ENCODE measurements at regions not wholly inside any gene's neighbourhood (a gene's known extent, or its start where the extent isn't known, plus 50 kb on each side); places are given as distances from the start of the nearest gene placed in this dataset.

DNA sequence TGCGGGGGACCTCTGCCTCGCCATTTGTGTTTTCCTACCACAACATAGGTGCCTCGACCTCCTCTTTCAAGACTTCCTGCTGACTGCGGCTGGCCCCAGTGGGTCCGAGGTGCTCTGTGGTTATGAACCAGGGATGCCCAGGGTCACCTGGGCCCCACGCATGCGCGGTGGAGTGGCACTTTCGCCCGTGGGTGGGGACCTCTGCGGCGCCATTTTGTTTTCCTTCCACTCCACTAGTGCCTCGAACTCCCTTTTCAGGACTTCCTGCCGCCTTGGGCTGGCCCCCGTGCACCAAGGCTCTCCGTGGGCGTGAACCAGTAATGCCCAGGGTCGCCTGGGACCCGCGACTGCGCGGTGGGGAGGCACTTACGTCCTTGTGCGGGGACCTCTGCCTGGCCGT lies 351.6 kb downstream of the ALG10 start:
- Histone ChIP-seq H3K36me3 (ENCODE audit: control insufficient read depth, insufficient read depth, low read length) (no peaks in the 10 kb centered on the region), H3K4me3 (ENCODE audit: low read depth, low read length) (no peak overlapping the region), H3K27me3 (ENCODE audit: control insufficient read depth, insufficient read depth, low read length) (no peaks in the 10 kb centered on the region)
- TF ChIP-seq, protein P1, sequence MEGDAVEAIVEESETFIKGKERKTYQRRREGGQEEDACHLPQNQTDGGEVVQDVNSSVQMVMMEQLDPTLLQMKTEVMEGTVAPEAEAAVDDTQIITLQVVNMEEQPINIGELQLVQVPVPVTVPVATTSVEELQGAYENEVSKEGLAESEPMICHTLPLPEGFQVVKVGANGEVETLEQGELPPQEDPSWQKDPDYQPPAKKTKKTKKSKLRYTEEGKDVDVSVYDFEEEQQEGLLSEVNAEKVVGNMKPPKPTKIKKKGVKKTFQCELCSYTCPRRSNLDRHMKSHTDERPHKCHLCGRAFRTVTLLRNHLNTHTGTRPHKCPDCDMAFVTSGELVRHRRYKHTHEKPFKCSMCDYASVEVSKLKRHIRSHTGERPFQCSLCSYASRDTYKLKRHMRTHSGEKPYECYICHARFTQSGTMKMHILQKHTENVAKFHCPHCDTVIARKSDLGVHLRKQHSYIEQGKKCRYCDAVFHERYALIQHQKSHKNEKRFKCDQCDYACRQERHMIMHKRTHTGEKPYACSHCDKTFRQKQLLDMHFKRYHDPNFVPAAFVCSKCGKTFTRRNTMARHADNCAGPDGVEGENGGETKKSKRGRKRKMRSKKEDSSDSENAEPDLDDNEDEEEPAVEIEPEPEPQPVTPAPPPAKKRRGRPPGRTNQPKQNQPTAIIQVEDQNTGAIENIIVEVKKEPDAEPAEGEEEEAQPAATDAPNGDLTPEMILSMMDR (IDR thresholded peaks at IDR 0.05; ENCODE audit: insufficient read depth, low read length, severe bottlenecking): no peak
- DNase-seq (ENCODE audit: low read depth): no peak
- FAIRE-seq: no peak

DNA sequence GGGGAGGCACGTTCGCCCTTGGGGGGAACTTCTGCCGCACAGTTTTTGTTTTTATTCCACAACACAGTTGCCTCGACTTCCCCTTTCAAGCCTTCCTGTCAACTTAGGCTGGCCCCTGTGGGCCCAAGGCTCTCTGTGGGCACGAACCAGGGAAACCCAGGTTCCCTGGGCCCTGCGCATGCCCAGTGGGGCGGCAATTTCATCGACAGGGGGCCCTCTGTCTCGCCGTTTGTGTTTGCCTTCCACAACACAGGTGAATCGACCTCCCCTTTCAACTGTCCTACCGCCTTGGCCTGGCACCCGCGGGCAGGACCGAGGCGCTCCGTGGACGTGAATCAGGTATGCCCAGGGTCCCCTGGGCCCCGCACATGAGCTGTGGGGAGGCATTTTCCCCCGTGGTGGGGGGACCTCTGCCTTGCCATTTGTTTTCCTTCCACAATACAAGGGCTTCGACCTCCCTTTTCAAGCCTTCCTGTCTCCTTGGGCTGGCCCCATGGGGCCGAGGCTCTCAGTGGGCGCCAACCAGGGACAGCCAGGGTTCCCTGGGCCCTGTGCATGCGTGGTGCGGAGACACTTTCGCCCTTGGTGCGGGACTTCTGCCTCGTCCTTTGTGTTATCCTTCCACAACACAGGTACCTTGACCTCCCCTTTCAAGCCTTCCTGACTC lies 354.0 kb downstream of the ALG10 start:
- H3K36me3 ChIP-seq (ENCODE audit: control insufficient read depth, insufficient read depth, low read length): no peaks in the 10 kb centered on the region
- H3K4me3 ChIP-seq (ENCODE audit: low read depth, low read length): no peak overlapping the region
- FAIRE-seq (no peak), DNase-seq (ENCODE audit: low read depth) (no peak)
- no peaks in the 10 kb centered on the region for H3K27me3 ChIP-seq (ENCODE audit: control insufficient read depth, insufficient read depth, low read length)
- TF ChIP-seq, protein P1 (IDR thresholded peaks at IDR 0.05; ENCODE audit: insufficient read depth, low read length, severe bottlenecking): no peak

DNA sequence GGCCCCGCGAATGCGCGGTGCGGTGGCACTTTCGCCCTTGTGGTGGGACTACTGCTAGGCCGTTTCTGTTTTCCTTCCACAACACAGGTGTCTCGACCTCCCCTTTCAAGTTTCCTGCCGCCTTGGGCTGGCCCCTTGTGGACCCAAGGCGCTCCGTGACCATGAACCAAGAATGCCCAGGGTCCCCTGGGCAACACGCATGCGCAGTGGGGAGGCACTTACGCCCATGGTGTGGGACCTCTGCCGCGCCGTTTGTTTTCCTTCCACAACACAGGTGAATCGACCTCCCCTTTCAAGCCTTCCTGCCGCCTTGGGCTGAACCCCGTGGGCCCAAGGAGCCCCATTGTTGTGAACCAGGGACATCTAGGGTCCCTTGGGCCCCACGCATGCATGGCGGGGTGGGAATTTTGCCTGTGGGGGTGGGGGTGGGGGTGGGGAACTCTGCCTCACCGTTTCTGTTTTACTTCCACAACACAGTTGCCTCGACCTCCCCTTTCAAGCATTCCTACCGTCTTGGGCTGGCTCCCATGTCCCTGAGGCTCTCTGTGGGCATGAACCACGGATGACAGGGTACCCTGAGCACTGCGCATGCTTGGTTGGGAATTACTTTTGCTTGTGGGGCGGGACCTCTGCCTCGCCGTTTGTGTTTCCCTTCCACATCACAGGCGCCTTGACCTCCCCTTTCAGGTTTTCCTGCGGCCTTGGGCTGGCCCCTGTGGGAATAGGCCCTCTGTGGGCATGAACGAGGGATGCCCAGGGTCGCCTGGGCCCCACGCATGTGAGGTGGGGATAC lies 355.1 kb downstream of the ALG10 start:
- TF ChIP-seq, protein P1 (IDR thresholded peaks at IDR 0.05; ENCODE audit: insufficient read depth, low read length, severe bottlenecking): no peak
- Histone ChIP-seq H3K4me3 (ENCODE audit: low read depth, low read length) (no peak overlapping the region), H3K27me3 (ENCODE audit: control insufficient read depth, insufficient read depth, low read length) (no peaks in the 10 kb centered on the region), H3K36me3 (ENCODE audit: control insufficient read depth, insufficient read depth, low read length) (no peaks in the 10 kb centered on the region)
- FAIRE-seq (no peak), DNase-seq (ENCODE audit: low read depth) (no peak)

DNA sequence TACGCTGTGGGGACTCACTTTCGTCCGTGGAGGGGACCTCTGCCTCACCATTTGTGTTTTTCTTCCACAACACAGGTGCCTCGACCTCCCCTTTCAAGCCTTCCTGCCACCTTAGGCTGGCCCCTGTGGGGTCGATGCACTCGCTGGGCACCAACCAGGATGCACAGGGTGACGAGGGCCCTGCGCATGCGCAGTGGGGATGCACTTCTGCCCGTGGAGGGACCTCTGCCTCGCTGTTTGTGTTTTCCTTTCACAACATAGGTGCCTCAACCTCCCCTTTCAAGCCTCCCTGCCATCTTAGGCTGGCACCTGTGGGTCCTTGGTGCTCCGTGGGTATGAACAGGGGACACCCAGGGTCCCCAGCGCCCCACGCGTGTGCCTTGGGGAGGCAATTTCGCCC lies 356.8 kb downstream of the ALG10 start:
- H3K36me3 ChIP-seq (ENCODE audit: control insufficient read depth, insufficient read depth, low read length): no peaks in the 10 kb centered on the region
- TF ChIP-seq, protein P1 (IDR thresholded peaks at IDR 0.05; ENCODE audit: insufficient read depth, low read length, severe bottlenecking): no peak
- no peaks in the 10 kb centered on the region for H3K27me3 ChIP-seq (ENCODE audit: control insufficient read depth, insufficient read depth, low read length)
- H3K4me3 ChIP-seq (ENCODE audit: low read depth, low read length): no peak overlapping the region
- DNase-seq (ENCODE audit: low read depth) (no peak), FAIRE-seq (no peak)

DNA sequence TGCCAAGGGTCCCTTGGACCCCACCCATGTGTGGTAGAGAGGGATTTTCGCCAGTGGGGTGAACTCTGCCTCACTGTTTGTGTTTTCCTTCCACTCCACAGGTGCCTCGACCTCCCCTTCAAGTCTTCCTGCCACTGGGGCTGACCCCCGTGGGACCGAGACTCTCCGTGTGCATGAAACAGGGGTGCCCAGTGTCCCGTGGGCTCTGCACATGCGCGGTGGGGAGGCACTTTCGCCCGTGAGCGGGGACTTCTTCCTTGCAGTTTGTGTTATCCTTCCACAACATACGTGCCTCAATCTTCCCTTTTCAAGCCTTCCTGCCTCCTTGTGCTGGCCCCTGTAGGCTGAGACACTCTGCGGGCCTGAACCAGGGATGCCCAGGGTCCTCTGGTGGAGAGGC lies 362.4 kb downstream of the ALG10 start:
- DNase-seq (ENCODE audit: low read depth) (no peak), FAIRE-seq (no peak)
- Histone ChIP-seq H3K4me3 (ENCODE audit: low read depth, low read length) (no peak overlapping the region), H3K27me3 (ENCODE audit: control insufficient read depth, insufficient read depth, low read length) (no peaks in the 10 kb centered on the region), H3K36me3 (ENCODE audit: control insufficient read depth, insufficient read depth, low read length) (no peaks in the 10 kb centered on the region)
- TF ChIP-seq, protein P1 (IDR thresholded peaks at IDR 0.05; ENCODE audit: insufficient read depth, low read length, severe bottlenecking): no peak
